ENCODE measurements at regions not wholly inside any gene's neighbourhood (a gene's known extent, or its start where the extent isn't known, plus 50 kb on each side); places are given as distances from the start of the nearest gene placed in this dataset.

- DNase-seq (ENCODE audit: low read depth): no peak
- TF ChIP-seq MAX (IDR thresholded peaks at IDR 0.05; ENCODE audit: low read depth, low read length): no peak
- TF ChIP-seq POLR2A (IDR thresholded peaks at IDR 0.05; ENCODE audit: extremely low read depth, insufficient read length): no peak
- no peak overlapping the region for H3K4me3 ChIP-seq (ENCODE audit: low read depth, low read length)
These were observed 328.0 kb upstream of the PDZRN3 start for GRCh38 chr3:73952781-73953180.

GRCh38 chr3:73950865-73951558, 326.3 kb upstream of the PDZRN3 start:
- TF ChIP-seq POLR2A (IDR thresholded peaks at IDR 0.05; ENCODE audit: extremely low read depth, insufficient read length): no peak
- TF ChIP-seq MYC (IDR thresholded peaks at IDR 0.05; ENCODE audit: low read depth, low read length): no peak
- no peak for TF ChIP-seq CTCF (IDR thresholded peaks at IDR 0.05; ENCODE audit: low read depth, low read length)
- TF ChIP-seq MAX (IDR thresholded peaks at IDR 0.05; ENCODE audit: low read depth, low read length): no peak
- H3K4me3 ChIP-seq (ENCODE audit: low read depth, low read length): no peak overlapping the region
- no peak for DNase-seq (ENCODE audit: low read depth)

- TF ChIP-seq CTCF (IDR thresholded peaks at IDR 0.05; ENCODE audit: low read depth, low read length): no peak
- no peak for TF ChIP-seq MYC (IDR thresholded peaks at IDR 0.05; ENCODE audit: low read depth, low read length)
- TF ChIP-seq POLR2A (IDR thresholded peaks at IDR 0.05; ENCODE audit: extremely low read depth, insufficient read length): no peak
- no peak for TF ChIP-seq MAX (IDR thresholded peaks at IDR 0.05; ENCODE audit: low read depth, low read length)
- DNase-seq (ENCODE audit: low read depth): no peak
- H3K4me3 ChIP-seq (ENCODE audit: low read depth, low read length): no peak overlapping the region
These were observed 320.8 kb upstream of the PDZRN3 start for GRCh38 chr3:73945541-73945940.

- no peak for TF ChIP-seq POLR2A (IDR thresholded peaks at IDR 0.05; ENCODE audit: extremely low read depth, insufficient read length)
- no peak for TF ChIP-seq CTCF (IDR thresholded peaks at IDR 0.05; ENCODE audit: low read depth, low read length)
- TF ChIP-seq MYC (IDR thresholded peaks at IDR 0.05; ENCODE audit: low read depth, low read length): no peak
- TF ChIP-seq MAX (IDR thresholded peaks at IDR 0.05; ENCODE audit: low read depth, low read length): no peak
These were observed 315.2 kb upstream of the PDZRN3 start for GRCh38 chr3:73939985-73940384.

GRCh38 chr3:73933585-73933984, 308.8 kb upstream of the PDZRN3 start:
- no peak for TF ChIP-seq CTCF (IDR thresholded peaks at IDR 0.05; ENCODE audit: low read depth, low read length)
- no peak for TF ChIP-seq MYC (IDR thresholded peaks at IDR 0.05; ENCODE audit: low read depth, low read length)
- no peak for TF ChIP-seq MAX (IDR thresholded peaks at IDR 0.05; ENCODE audit: low read depth, low read length)
- no peak for TF ChIP-seq POLR2A (IDR thresholded peaks at IDR 0.05; ENCODE audit: extremely low read depth, insufficient read length)
- no peak overlapping the region for H3K4me3 ChIP-seq (ENCODE audit: low read depth, low read length)
- DNase-seq (ENCODE audit: low read depth): no peak

More at GRCh38 chr3:73939985-73940384, 315.2 kb upstream of the PDZRN3 start:
- no peak for DNase-seq (ENCODE audit: low read depth)
- no peak overlapping the region for H3K4me3 ChIP-seq (ENCODE audit: low read depth, low read length)

- H3K4me3 ChIP-seq (ENCODE audit: low read depth, low read length): no peak overlapping the region
- DNase-seq (ENCODE audit: low read depth): no peak
- TF ChIP-seq MAX (IDR thresholded peaks at IDR 0.05; ENCODE audit: low read depth, low read length) (no peak), POLR2A (IDR thresholded peaks at IDR 0.05; ENCODE audit: extremely low read depth, insufficient read length) (no peak), MYC (IDR thresholded peaks at IDR 0.05; ENCODE audit: low read depth, low read length) (no peak), CTCF (IDR thresholded peaks at IDR 0.05; ENCODE audit: low read depth, low read length) (no peak)
These were observed 302.4 kb upstream of the PDZRN3 start for GRCh38 chr3:73927203-73927570.
